HepG2 (cell line): ENCODE measurements at regions not wholly inside any gene's neighbourhood (a gene's known extent, or its start where the extent isn't known, plus 50 kb on each side); places are given as distances from the start of the nearest gene placed in this dataset.

ENCODE experiments used
- ATM ChIP-seq: fragments of 450-650 bp; IDR thresholded peaks from 2 replicates; pipeline ENCODE4 v1.7.1; 2017; ENCODE audit warnings: mild to moderate bottlenecking, borderline replicate concordance
- ELK4 ChIP-seq: sonication (generic); formaldehyde crosslinking; IDR thresholded peaks from 2 replicates; pipeline ENCODE4 v1.9.0; 2021; ENCODE audit warnings: missing genetic modification reagents, borderline replicate concordance
- GABPB1 ChIP-seq: IDR thresholded peaks from 2 replicates; pipeline ENCODE4 v1.6.1; 2016; ENCODE audit warnings: mild to moderate bottlenecking, missing genetic modification reagents, moderate library complexity, missing compliant biosample characterization
- HDAC6 ChIP-seq: fragments of 200-600 bp; sonication (generic); IDR thresholded peaks from 2 replicates; pipeline ENCODE4 v1.7.0; 2017; ENCODE audit warnings: mild to moderate bottlenecking, antibody characterized with exemption, low read length, low read depth
- HNF1A ChIP-seq, 2 experiments: sonication (generic) in 1 of 2; formaldehyde crosslinking in 1 of 2; IDR thresholded peaks; 2 replicates each; pipeline versions ENCODE4 v1.4.0 to v1.6.1; 2016 to 2020; ENCODE audit warnings: borderline replicate concordance in 1 of 2, low read depth in 1 of 2, mild to moderate bottlenecking in 1 of 2, missing genetic modification reagents in 1 of 2
- MIXL1 ChIP-seq: IDR thresholded peaks from 2 replicates; pipeline ENCODE4 v1.6.1; 2016
- SRSF9 ChIP-seq: fragments of 200-400 bp; formaldehyde crosslinking; IDR thresholded peaks from 2 replicates; pipeline ENCODE4 v1.6.1; 2018; ENCODE audit warnings: borderline replicate concordance, mild to moderate bottlenecking, low read depth, low read length; ENCODE audit not compliant: insufficient read depth, poor library complexity, severe bottlenecking
- ZNF282 ChIP-seq: fragments of 450-650 bp; IDR thresholded peaks from 2 replicates; pipeline ENCODE4 v1.6.1; 2018; ENCODE audit not compliant: partially characterized antibody

DNA sequence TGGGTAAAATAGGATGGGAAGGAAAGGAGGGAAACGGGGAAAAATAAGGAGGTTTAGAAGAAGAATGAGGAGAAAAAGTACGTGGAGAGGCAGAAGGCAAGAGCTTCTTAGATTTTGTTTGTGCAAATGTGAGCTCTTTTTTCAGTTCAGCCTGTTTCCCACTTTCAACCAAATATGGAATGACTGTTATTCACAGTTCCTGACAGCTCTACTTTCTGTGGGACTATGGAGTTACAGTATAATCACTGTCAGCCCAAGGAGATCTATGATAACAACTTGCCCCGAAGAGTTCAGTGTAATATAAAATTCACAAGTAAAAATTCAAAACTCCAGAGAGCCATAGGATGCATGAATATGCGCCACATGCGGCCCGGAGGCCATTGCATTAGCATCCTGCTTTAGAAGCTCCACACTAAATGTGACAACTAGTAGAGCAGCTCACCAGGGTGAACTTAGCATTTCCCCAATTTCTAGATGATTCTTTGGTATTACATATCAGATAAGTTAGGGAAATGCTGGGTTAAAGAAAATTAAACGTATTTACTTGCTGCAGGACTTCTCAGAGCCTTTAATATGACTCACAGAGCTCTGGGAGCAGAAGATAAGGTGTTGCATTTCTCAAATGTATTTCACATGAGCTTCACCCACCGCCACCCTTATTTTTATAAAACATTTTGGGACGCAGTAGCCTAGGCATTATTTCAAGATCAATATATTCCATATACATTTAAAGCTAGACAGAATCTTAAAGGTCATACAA, 234.6 kb downstream of the EBLN2 start (continued):
- no peak for TF ChIP-seq HNF1A (IDR thresholded peaks at IDR 0.05; ENCODE audit: low read depth)
- TF ChIP-seq HNF1A (CRISPR knock-in tag; IDR thresholded peaks at IDR 0.05; ENCODE audit: borderline replicate concordance), result no peak
- TF ChIP-seq ATM, result no peak
- no peak for TF ChIP-seq HDAC6
- no peak for TF ChIP-seq GABPB1
- no peak for TF ChIP-seq ZNF282
- TF ChIP-seq SRSF9, result no peak
- no peak for TF ChIP-seq ELK4 (CRISPR knock-in tag)
- no peak for TF ChIP-seq MIXL1 (CRISPR knock-in tag)
